GM21447 (cell line): ENCODE measurements at regions not wholly inside any gene's neighbourhood (a gene's known extent, or its start where the extent isn't known, plus 50 kb on each side); places are given as distances from the start of the nearest gene placed in this dataset.
"Not testable (repeated sequence)": the region's sequence is repeated elsewhere in the genome, so short reads cannot be mapped to it uniquely, and the experiment has no call there.

ENCODE experiments used
- ATAC-seq: cut with Tn5 transposase; IDR thresholded peaks from one replicate; pipeline ENCODE4 v1.9.1; 2021; ENCODE audit not compliant: unreplicated experiment

GRCh38 chr10:33965795-33966581 lies 631.5 kb upstream of the NRP1 start:
- no peak for ATAC-seq

GRCh38 chr10:33963729-33964128 lies 629.3 kb upstream of the NRP1 start:
- ATAC-seq = no peak

- not testable (repeated sequence) for ATAC-seq
Measured at GRCh38 chr10:33956322-33956721, 621.9 kb upstream of the NRP1 start.

DNA sequence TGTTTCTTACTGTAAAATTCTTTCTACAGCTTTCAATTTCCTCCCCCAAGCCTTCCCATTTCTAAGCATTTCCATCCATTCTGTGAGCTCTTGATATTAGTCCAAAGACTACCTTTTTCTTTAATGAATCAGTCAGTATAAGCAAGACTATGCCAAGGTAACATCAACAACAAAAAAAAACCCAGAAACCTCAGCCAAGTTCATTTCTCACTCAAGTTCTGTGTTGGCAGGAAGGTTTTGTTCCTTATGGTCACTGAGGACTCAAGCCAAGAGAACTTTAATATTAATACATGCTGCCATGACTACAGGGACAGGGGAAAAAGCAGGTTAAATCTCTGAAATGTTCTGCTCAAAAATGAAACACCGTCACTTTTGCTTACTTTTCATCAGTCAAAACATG lies 621.2 kb upstream of the NRP1 start:
- ATAC-seq = no peak

- no peak for ATAC-seq
Measured at GRCh38 chr10:33952692-33953360, 618.4 kb upstream of the NRP1 start.

- ATAC-seq = no peak
Measured at GRCh38 chr10:33950206-33950605, 615.7 kb upstream of the NRP1 start.

- no peak for ATAC-seq
Measured at GRCh38 chr10:33947544-33947943, 613.1 kb upstream of the NRP1 start.

DNA sequence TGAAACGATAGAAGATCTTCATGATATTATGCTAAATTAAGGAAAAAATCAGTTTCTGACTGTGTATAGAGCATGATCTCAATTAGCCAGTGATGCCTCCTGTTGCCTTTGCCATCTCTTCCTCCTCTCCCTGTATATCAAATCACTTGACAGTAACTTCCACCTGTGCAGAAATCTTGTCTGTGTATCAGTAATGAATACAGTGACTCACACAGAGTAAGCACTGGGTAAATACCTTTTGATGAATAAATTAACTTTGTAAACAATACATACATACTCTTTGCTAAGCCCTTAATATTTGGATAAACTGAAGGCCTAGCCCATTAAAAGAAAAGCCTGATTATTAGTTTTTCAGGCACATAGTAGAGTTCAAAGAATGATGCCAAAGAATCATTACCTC lies 610.6 kb upstream of the NRP1 start:
- no peak for ATAC-seq

DNA sequence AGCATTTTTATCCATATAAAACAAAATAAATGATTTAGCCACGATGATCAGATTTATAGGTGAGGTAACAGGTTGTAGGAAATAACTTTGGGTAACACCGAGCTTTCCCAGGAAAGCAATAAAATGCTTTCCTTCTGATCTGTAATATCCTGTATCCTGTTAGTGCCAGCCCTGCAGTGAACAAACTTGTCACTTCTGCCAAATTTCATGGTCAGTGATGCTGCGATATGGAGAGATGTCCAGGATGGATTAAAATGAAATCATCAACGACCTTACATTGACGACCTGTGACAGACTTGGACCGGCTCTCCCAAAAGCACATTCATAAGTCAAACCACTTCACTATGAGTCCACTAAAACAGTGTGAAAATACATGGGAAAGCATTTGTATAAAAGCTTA lies 608.0 kb upstream of the NRP1 start:
- ATAC-seq = no peak

DNA sequence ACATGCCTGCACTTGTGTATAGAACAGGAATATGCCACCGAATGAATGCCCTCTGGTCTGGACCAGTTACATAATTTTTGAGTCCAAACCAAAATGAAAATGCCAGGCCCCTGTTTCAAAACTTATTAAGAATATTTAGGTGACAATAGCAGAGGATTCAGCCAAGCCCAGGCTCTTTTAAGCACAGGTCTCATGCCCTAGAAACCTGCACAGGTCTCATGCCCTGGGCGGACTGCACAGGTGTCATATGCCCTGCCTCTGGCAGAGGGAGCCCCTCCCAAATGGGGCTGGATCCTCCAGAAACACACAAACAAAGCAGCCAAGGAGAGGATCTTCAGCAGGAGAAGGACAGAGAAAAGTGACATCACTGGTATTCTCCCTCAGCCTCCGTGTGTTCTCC lies 605.4 kb upstream of the NRP1 start:
- no peak for ATAC-seq

DNA sequence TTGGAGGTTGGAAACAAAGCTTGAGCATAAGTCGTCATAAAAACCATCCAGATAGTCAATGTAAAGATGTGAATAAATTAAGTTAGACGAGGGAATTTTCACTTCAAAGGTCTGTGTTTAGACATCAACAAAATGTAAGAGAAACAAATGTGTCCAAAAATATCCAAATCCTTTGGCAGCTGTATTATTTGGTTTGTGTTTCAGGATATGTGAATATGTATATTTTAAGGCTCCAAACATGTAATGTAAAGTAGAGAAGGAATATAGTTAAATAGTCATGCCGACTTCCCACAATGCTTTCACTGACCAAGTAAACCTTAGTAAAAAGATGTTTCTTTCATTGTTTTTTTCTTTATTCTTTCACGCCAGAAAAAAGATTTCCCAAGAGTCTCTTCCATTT lies 604.9 kb upstream of the NRP1 start:
- ATAC-seq = no peak

GRCh38 chr10:33938001-33938400 lies 603.5 kb upstream of the NRP1 start:
- no peak for ATAC-seq

DNA sequence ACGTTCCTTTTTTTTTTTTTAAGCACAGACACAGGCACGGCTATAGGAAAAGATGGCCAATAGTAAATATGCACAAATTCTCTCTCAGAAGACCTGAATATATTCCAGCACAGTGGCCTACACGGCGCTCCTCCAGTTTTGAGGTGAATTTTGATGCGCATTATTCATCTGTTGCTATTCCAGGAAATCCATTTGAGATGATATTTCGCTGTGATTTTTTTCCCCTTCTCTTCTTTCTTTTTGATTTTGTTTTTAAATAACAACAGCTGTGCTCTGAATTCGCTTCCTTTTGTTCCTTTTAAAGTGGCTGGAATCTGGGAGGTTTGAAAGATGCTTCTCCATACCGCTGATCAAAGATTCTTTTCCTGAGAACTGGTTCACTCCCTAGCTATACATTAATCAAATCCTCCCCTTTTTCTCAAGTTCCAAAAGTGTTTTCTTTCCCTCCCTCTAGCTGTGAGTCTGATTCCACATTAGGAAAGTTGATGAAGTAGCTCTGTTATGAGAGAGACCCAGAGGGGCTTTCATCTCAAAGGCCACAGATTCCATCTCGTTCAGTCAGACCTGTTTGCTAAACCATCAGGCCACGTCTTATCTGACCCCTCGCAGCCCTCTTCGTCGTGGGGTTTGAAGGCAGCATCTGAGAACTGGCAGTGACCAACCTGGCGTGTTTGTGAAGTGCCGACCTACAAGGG lies 602.7 kb upstream of the NRP1 start:
- ATAC-seq = no peak

GRCh38 chr10:33935350-33935749 lies 600.9 kb upstream of the NRP1 start:
- no peak for ATAC-seq

DNA sequence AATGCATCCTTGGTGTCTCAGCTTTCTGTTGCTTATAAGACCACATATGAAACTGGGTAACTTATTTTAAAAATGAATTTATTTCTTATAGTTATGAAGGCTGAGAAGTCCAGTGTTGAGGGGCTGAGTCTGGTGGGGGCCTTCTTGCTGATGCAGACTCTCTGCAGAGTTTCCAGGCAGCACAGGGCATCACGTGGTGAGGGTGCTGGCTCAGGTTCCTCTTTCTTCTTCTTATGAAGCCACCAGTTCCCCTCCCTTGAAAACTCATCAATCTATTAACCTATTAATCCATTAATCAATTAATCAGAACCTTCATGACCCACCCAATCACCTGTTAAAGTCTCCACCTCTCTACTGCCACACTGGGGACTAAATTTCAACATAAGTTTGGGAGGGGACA lies 595.6 kb upstream of the NRP1 start:
- no peak for ATAC-seq

GRCh38 chr10:33927347-33927746 lies 592.9 kb upstream of the NRP1 start:
- no peak for ATAC-seq

DNA sequence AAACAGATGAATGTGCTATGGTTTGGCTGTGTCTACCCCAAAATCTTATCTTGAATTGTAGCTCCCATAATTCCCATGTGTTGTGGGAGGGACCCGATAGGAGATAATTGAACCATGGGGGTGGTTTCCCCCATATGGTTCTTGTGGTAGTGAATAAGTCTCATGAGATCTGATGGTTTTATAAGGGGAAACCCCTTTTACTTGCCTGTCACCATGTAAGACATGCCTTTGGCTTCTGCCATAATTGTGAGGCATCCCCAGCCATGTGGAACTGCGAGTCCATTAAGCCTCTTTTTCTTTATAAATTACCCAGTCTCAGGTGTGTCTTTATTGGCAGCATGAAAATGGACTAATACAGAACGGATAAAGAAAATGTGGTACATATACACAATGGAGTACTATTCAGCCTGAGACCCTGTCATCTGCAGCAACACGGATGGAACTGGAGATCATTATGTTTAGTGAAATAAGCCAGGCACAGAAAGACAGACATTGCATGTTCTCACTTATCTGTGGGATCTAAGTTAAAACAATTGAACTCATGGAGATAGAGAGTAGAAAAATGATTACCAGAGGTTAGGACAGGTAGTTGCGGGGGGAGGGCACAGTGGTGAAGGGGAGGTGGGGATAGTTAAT lies 587.6 kb upstream of the NRP1 start:
- ATAC-seq = no peak

GRCh38 chr10:33920351-33920750 lies 585.9 kb upstream of the NRP1 start:
- ATAC-seq = no peak

GRCh38 chr10:33919244-33919643 lies 584.8 kb upstream of the NRP1 start:
- ATAC-seq = no peak

GRCh38 chr10:33917069-33917780 lies 582.8 kb upstream of the NRP1 start:
- ATAC-seq = no peak

DNA sequence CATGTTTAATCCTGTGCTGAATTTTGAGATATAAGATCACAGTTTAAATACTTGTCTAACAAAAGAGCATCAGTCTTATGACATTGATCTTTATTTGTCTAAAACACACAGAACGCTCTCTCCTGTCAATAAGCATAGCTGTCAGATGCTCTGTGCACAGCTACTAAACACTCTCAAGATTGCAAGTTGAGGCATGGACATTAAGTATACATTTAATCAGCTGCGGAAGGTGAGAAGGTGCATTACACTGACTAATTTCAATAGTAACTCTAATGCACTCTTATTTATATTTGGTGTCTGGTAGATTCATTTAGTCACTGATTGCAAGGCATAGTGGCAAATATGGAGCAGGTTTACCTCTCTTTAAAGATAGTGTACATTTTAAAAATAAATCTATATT lies 580.3 kb upstream of the NRP1 start:
- no peak for ATAC-seq
